WTC11 (cell line): ENCODE measurements at regions not wholly inside any gene's neighbourhood (a gene's known extent, or its start where the extent isn't known, plus 50 kb on each side); places are given as distances from the start of the nearest gene placed in this dataset.

Experiments used
- ATF3 ChIP-seq: sonication (generic); formaldehyde crosslinking; conservative IDR thresholded peaks from 2 replicates; pipeline ENCODE4 v1.8.1; 2022; ENCODE audit warnings: mild to moderate bottlenecking, missing genetic modification reagents
- CTCF ChIP-seq: fragments of 200-600 bp; IDR thresholded peaks from 2 replicates; pipeline ENCODE4 v1.8.0; 2022; ENCODE audit warnings: antibody characterized with exemption
- FOXJ3 ChIP-seq: sonication (generic); formaldehyde crosslinking; IDR thresholded peaks from 2 replicates; pipeline ENCODE4 v1.9.0; 2021; ENCODE audit warnings: missing genetic modification reagents, mild to moderate bottlenecking, borderline replicate concordance
- JAZF1 ChIP-seq: fragments of 250-450 bp; sonication (Bioruptor Pico); IDR thresholded peaks from 2 replicates; pipeline ENCODE4 v1.9.0; 2021; ENCODE audit warnings: moderate library complexity, mild to moderate bottlenecking, inconsistent platforms
- TF ChIP-seq, protein P1 (sequence below): sonication (generic); formaldehyde crosslinking; IDR thresholded peaks from 2 replicates; pipeline ENCODE4 v1.8.0; 2023; ENCODE audit warnings: missing genetic modification reagents, mild to moderate bottlenecking, borderline replicate concordance

GRCh38 chr10:62736168-62736546 is 68.4 kb upstream of the ADO start:
- TF ChIP-seq FOXJ3: no peak
- no peak for TF ChIP-seq ATF3
- TF ChIP-seq JAZF1: no peak
- TF ChIP-seq, protein P1, sequence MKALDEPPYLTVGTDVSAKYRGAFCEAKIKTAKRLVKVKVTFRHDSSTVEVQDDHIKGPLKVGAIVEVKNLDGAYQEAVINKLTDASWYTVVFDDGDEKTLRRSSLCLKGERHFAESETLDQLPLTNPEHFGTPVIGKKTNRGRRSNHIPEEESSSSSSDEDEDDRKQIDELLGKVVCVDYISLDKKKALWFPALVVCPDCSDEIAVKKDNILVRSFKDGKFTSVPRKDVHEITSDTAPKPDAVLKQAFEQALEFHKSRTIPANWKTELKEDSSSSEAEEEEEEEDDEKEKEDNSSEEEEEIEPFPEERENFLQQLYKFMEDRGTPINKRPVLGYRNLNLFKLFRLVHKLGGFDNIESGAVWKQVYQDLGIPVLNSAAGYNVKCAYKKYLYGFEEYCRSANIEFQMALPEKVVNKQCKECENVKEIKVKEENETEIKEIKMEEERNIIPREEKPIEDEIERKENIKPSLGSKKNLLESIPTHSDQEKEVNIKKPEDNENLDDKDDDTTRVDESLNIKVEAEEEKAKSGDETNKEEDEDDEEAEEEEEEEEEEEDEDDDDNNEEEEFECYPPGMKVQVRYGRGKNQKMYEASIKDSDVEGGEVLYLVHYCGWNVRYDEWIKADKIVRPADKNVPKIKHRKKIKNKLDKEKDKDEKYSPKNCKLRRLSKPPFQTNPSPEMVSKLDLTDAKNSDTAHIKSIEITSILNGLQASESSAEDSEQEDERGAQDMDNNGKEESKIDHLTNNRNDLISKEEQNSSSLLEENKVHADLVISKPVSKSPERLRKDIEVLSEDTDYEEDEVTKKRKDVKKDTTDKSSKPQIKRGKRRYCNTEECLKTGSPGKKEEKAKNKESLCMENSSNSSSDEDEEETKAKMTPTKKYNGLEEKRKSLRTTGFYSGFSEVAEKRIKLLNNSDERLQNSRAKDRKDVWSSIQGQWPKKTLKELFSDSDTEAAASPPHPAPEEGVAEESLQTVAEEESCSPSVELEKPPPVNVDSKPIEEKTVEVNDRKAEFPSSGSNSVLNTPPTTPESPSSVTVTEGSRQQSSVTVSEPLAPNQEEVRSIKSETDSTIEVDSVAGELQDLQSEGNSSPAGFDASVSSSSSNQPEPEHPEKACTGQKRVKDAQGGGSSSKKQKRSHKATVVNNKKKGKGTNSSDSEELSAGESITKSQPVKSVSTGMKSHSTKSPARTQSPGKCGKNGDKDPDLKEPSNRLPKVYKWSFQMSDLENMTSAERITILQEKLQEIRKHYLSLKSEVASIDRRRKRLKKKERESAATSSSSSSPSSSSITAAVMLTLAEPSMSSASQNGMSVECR (CRISPR knock-in tag): no peak
- no peak for TF ChIP-seq CTCF
